Neural progenitor cell (in vitro differentiated cells): ENCODE measurements at regions not wholly inside any gene's neighbourhood (a gene's known extent, or its start where the extent isn't known, plus 50 kb on each side); places are given as distances from the start of the nearest gene placed in this dataset.

Experiments
- CTCF ChIP-seq: fragments of 200-600 bp; sonication (generic); IDR thresholded peaks from 2 replicates; pipeline ENCODE4 v1.5.1; 2017; ENCODE audit warnings: antibody characterized with exemption, mild to moderate bottlenecking
- EZH2 ChIP-seq: fragments of 200-600 bp; sonication (generic); IDR thresholded peaks from 2 replicates; pipeline ENCODE4 v1.6.1; 2017; ENCODE audit warnings: antibody characterized with exemption, mild to moderate bottlenecking, moderate library complexity
- EZH2phosphoT487 ChIP-seq: fragments of 200-600 bp; sonication (generic); IDR thresholded peaks from 2 replicates; pipeline ENCODE4 v1.6.1; 2017; ENCODE audit warnings: antibody characterized with exemption

GRCh38 chr6:68128211-68128610 lies 506.9 kb upstream of the ADGRB3 start:
- no peak for TF ChIP-seq CTCF
- no peak for TF ChIP-seq EZH2
- TF ChIP-seq EZH2phosphoT487: no peak
